Endothelial cell of umbilical vein (primary cell): ENCODE measurements at regions not wholly inside any gene's neighbourhood (a gene's known extent, or its start where the extent isn't known, plus 50 kb on each side); places are given as distances from the start of the nearest gene placed in this dataset.

Experiments
- BruUV-seq: library from RNA; stranded (reverse); fragments of 400-500 nt; replicated peaks from 2 replicates; lab custom pipeline; 2021; lab: Mats Ljungman, UMichigan
- CTCF ChIA-PET: fragments of 300-600, 350-600 bp; sonication (Branson Sonifier 250); formaldehyde crosslinking; loops from one replicate; lab custom pipeline; 2021; ENCODE audit warnings: antibody characterized with exemption, inconsistent platforms; lab: Charles Lee
- POLR2A ChIA-PET: fragments of 300-600, 350-600 bp; sonication (Branson Sonifier 250); formaldehyde crosslinking; loops from one replicate; lab custom pipeline; 2021; ENCODE audit warnings: antibody characterized with exemption, inconsistent platforms; lab: Charles Lee
- DNase-seq: peaks from one replicate; pipeline ENCODE4 v3.0.0-alpha.2; 2011; ENCODE audit warnings: low read depth, low spot score
- FAIRE-seq: peaks from 2 replicates; lab custom pipeline; 2011; peaks lifted over from hg19 to GRCh38; lab: Jason Lieb, UNC
- H2AFZ ChIP-seq: 2 replicates; pipeline ENCODE4 v1.6.0; 2012; ENCODE audit warnings: low read depth, low read length, control low read depth, inconsistent platforms
- H3K27ac ChIP-seq: 2 replicates; pipeline ENCODE4 v1.5.1; 2011; ENCODE audit warnings: low read depth, mild to moderate bottlenecking, control low read depth, low read length, moderate library complexity; ENCODE audit not compliant: insufficient read depth
- H3K27me3 ChIP-seq, 2 experiments: 2 replicates each; pipeline versions ENCODE4 v1.6.0 to v1.6.1; 2011; ENCODE audit warnings: low read length in 2 of 2, mixed read lengths in 1 of 2; ENCODE audit not compliant: control insufficient read depth in 2 of 2, insufficient read depth in 2 of 2
- H3K36me3 ChIP-seq, 2 experiments: 2 replicates in 1 of 2; 3 replicates in 1 of 2; pipeline ENCODE4 v1.5.1; 2011; ENCODE audit warnings: low read length in 2 of 2, mild to moderate bottlenecking in 1 of 2, moderate library complexity in 1 of 2; ENCODE audit not compliant: control insufficient read depth in 2 of 2, insufficient read depth in 2 of 2; ENCODE audit errors: extremely low read depth in 1 of 2
- H3K4me1 ChIP-seq: 3 replicates; pipeline ENCODE4 v1.5.1; 2011; ENCODE audit warnings: mild to moderate bottlenecking, low read length; ENCODE audit not compliant: control insufficient read depth, insufficient read depth; ENCODE audit errors: extremely low read depth
- H3K4me2 ChIP-seq: 2 replicates; pipeline ENCODE4 v1.6.1; 2011; ENCODE audit warnings: low read length, control low read depth, mixed read lengths; ENCODE audit not compliant: insufficient read depth
- H3K4me3 ChIP-seq, 3 experiments: fragments of 200-600 bp in 1 of 3; sonication (generic), shearing (Covaris generic) in 1 of 3; replicated peaks in 1 of 3; 2 replicates each; pipeline ENCODE4 v1.5.1; 2011 to 2016; ENCODE audit warnings: control low read depth in 3 of 3, low read length in 3 of 3, mild to moderate bottlenecking in 2 of 3, inconsistent platforms in 1 of 3, low read depth in 1 of 3, moderate library complexity in 1 of 3; ENCODE audit not compliant: insufficient read depth in 1 of 3
- H3K79me2 ChIP-seq: 2 replicates; pipeline ENCODE4 v1.6.0; 2012; ENCODE audit warnings: low read length, inconsistent platforms; ENCODE audit not compliant: control insufficient read depth, insufficient read depth
- H3K9ac ChIP-seq: replicated peaks from 2 replicates; pipeline ENCODE3; 2011; ENCODE audit warnings: low read length, control low read depth; ENCODE audit not compliant: insufficient read depth; ENCODE audit errors: extremely low read depth
- H3K9me1 ChIP-seq: replicated peaks from 3 replicates; pipeline ENCODE4 v1.6.0; 2011; ENCODE audit warnings: mild to moderate bottlenecking, low read length; ENCODE audit not compliant: control insufficient read depth, insufficient read depth; ENCODE audit errors: extremely low read depth
- H3K9me3 ChIP-seq: replicated peaks from 2 replicates; pipeline ENCODE4 v1.5.1; 2012; ENCODE audit warnings: low read length, inconsistent platforms; ENCODE audit not compliant: control insufficient read depth, insufficient read depth
- H4K20me1 ChIP-seq: replicated peaks from 2 replicates; pipeline ENCODE3; 2011; ENCODE audit warnings: mild to moderate bottlenecking, low read length; ENCODE audit not compliant: control insufficient read depth, insufficient read depth; ENCODE audit errors: extremely low read depth
- EZH2 ChIP-seq: IDR thresholded peaks from 2 replicates; pipeline ENCODE4 v1.6.1; 2012; ENCODE audit warnings: borderline replicate concordance, low read depth, mild to moderate bottlenecking, moderate library complexity, low read length, inconsistent platforms; ENCODE audit not compliant: severe bottlenecking
- FOS ChIP-seq: IDR thresholded peaks from 2 replicates; pipeline ENCODE4 v1.6.1; 2011; ENCODE audit warnings: mild to moderate bottlenecking, low read length, moderate library complexity, borderline replicate concordance; ENCODE audit not compliant: insufficient read depth
- GATA2 ChIP-seq: IDR thresholded peaks from 2 replicates; pipeline ENCODE4 v1.7.0; 2011; ENCODE audit warnings: low read depth, mild to moderate bottlenecking, moderate library complexity, mixed read lengths, low read length; ENCODE audit not compliant: insufficient read length, insufficient read depth
- JUN ChIP-seq: IDR thresholded peaks from 2 replicates; pipeline ENCODE4 v1.6.1; 2011; ENCODE audit warnings: borderline replicate concordance, low read depth; ENCODE audit not compliant: insufficient read length, insufficient read depth
- MAX ChIP-seq: IDR thresholded peaks from 2 replicates; pipeline ENCODE4 v1.6.1; 2011; ENCODE audit not compliant: insufficient read depth, insufficient read length
- MYC ChIP-seq: IDR thresholded peaks from one replicate; pipeline ENCODE4 v1.6.1; 2011; ENCODE audit warnings: mild to moderate bottlenecking, low read depth, low read length
- POLR2A ChIP-seq: IDR thresholded peaks from 2 replicates; pipeline ENCODE4 v1.6.1; 2012; ENCODE audit warnings: low read depth, mild to moderate bottlenecking, control low read depth, low read length
- POLR2AphosphoS5 ChIP-seq: IDR thresholded peaks from 2 replicates; pipeline ENCODE4 v1.6.1; 2012; ENCODE audit warnings: low read depth, mild to moderate bottlenecking, control low read depth, low read length, moderate library complexity; ENCODE audit not compliant: insufficient read depth
- dilution Hi-C: fragments of 300-500 bp; cut with MboI; formaldehyde crosslinking; loops from one replicate; pipeline ENCODE4 v1.15.0; 2019; ENCODE audit warnings: low sequenced_read_pairs; ENCODE audit not compliant: extremely low pct_ligation_motif_present
- intact Hi-C: fragments of 100-400 bp; cut with micrococcal nuclease; formaldehyde crosslinking; loops from one replicate; pipeline ENCODE4 v1.10.0; 2022
- TF ChIP-seq, protein P1 (sequence below), 2 donors: IDR thresholded peaks; 1 replicate in 1 of 2; 2 replicates in 1 of 2; pipeline ENCODE4 v1.5.1; 2011; ENCODE audit warnings: low read length in 2 of 2, mild to moderate bottlenecking in 2 of 2, moderate library complexity in 2 of 2, control low read depth in 1 of 2, inconsistent platforms in 1 of 2, low read depth in 1 of 2; ENCODE audit not compliant: insufficient read depth in 1 of 2; ENCODE audit errors: extremely low read depth in 1 of 2

DNA sequence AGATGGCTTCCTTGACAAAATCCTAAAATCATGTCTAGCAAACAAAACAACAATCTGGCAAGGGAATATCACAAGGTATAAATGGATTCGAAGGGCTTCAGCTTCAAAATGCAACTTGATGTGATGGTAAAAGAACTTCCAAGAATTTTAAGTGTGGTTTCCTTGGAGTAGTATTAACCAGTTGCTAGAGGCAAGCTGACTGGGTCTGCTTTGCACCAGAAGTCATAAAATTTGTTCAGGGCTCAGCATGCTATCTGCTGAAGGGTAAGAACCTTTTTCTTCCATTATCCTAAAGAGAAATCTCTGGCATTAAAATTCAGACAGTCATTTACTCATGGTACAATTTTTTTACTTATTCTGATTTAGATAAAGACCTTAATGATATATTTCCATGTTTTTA, 516.7 kb downstream of the TXNL1 start:
- Histone ChIP-seq H3K4me1 (peaks cover 6% of the 10 kb centered on the region), H2AFZ (no peak overlapping the region), H3K4me3 (no peak overlapping the region), H3K9me1 (no peaks in the 10 kb centered on the region), H3K9ac (no peak overlapping the region), H4K20me1 (no peaks in the 10 kb centered on the region), H3K27me3 (no peaks in the 10 kb centered on the region), H3K79me2 (no peaks in the 10 kb centered on the region), H3K4me2 (no peak overlapping the region), H3K27ac (no peak overlapping the region), H3K9me3 (no peaks in the 10 kb centered on the region), H3K36me3 (no peaks in the 10 kb centered on the region)
- no TSS peak for BruUV-seq
- FAIRE-seq (no peak), DNase-seq (no peak)
- dilution Hi-C loops (no loop called here), intact Hi-C loops (loop anchor here (5.0 kb wide), 1 partner anchor 81 kb away; no protein-coding TSS in a partner anchor)
- ChIA-PET POLR2A (no interaction called here), CTCF (no interaction called here)
- no peak for TF ChIP-seq POLR2AphosphoS5
- no peak for TF ChIP-seq EZH2
- TF ChIP-seq MYC, result no peak
- TF ChIP-seq MAX, result no peak
- no peak for TF ChIP-seq FOS
- TF ChIP-seq, protein P1, sequence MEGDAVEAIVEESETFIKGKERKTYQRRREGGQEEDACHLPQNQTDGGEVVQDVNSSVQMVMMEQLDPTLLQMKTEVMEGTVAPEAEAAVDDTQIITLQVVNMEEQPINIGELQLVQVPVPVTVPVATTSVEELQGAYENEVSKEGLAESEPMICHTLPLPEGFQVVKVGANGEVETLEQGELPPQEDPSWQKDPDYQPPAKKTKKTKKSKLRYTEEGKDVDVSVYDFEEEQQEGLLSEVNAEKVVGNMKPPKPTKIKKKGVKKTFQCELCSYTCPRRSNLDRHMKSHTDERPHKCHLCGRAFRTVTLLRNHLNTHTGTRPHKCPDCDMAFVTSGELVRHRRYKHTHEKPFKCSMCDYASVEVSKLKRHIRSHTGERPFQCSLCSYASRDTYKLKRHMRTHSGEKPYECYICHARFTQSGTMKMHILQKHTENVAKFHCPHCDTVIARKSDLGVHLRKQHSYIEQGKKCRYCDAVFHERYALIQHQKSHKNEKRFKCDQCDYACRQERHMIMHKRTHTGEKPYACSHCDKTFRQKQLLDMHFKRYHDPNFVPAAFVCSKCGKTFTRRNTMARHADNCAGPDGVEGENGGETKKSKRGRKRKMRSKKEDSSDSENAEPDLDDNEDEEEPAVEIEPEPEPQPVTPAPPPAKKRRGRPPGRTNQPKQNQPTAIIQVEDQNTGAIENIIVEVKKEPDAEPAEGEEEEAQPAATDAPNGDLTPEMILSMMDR (IDR thresholded peaks at IDR 0.05; ENCODE audit: extremely low read depth in 1 of 2, insufficient read depth in 1 of 2, low read depth in 1 of 2, low read length in 2 of 2), result no peak
- TF ChIP-seq POLR2A, result no peak
- TF ChIP-seq JUN, result no peak
- TF ChIP-seq GATA2, result no peak
